ENCODE measurements at regions not wholly inside any gene's neighbourhood (a gene's known extent, or its start where the extent isn't known, plus 50 kb on each side); places are given as distances from the start of the nearest gene placed in this dataset.

DNA sequence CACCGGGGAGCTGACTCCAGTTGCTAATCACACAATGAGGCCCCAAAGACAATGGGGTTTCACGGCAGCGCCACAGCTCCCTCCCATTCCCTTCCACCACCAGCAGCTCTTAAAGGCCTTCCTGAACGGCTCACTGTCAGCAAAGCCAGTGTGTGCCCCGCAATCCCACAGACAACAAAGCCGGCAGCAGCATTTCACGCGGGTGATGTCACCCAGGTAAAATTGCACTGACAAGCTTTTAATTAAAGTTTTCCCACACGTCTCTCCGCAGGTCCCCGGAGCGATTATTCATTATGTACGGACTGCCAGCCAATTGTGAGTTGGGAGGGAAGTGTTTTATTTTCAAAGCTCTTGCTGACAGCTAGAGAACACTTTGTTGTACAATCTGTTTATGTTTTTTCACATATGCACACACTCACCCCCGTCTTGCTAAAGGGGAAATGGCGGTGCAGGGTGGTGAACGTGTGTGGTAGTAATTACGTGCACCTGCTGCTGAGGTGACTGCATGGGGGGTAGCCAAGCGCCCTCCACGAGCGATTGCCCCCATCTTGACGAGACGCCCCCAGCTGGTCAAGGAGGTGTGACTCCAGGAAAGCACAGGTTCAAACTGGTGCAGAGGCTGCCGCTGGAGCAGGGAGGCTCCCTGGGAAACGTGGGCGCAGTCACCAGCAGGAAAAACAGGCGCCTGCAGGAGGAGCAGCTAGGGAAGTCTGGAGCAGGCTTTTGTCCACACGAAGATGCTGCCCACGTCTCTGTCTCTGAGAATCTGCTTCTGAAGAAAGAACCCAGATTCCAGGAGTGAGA lies 65.0 kb downstream of the IRX2 start:
- no peak for DNase-seq
- no peak overlapping the region for H3K4me3 Mint-ChIP-seq
- H3K4me1 Mint-ChIP-seq, result peaks cover 12% of the 10 kb centered on the region
- TF ChIP-seq, protein P1, sequence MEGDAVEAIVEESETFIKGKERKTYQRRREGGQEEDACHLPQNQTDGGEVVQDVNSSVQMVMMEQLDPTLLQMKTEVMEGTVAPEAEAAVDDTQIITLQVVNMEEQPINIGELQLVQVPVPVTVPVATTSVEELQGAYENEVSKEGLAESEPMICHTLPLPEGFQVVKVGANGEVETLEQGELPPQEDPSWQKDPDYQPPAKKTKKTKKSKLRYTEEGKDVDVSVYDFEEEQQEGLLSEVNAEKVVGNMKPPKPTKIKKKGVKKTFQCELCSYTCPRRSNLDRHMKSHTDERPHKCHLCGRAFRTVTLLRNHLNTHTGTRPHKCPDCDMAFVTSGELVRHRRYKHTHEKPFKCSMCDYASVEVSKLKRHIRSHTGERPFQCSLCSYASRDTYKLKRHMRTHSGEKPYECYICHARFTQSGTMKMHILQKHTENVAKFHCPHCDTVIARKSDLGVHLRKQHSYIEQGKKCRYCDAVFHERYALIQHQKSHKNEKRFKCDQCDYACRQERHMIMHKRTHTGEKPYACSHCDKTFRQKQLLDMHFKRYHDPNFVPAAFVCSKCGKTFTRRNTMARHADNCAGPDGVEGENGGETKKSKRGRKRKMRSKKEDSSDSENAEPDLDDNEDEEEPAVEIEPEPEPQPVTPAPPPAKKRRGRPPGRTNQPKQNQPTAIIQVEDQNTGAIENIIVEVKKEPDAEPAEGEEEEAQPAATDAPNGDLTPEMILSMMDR (IDR thresholded peaks at IDR 0.05), result no peak
- H3K9me3 Mint-ChIP-seq, result peaks cover 16% of the 10 kb centered on the region
- H3K36me3 Mint-ChIP-seq (ENCODE audit: low read depth), result no peaks in the 10 kb centered on the region
- peaks cover 50% of the 10 kb centered on the region for H3K27me3 Mint-ChIP-seq (ENCODE audit: low read depth, poor library complexity)
- H3K27ac Mint-ChIP-seq, result no peak overlapping the region

DNA sequence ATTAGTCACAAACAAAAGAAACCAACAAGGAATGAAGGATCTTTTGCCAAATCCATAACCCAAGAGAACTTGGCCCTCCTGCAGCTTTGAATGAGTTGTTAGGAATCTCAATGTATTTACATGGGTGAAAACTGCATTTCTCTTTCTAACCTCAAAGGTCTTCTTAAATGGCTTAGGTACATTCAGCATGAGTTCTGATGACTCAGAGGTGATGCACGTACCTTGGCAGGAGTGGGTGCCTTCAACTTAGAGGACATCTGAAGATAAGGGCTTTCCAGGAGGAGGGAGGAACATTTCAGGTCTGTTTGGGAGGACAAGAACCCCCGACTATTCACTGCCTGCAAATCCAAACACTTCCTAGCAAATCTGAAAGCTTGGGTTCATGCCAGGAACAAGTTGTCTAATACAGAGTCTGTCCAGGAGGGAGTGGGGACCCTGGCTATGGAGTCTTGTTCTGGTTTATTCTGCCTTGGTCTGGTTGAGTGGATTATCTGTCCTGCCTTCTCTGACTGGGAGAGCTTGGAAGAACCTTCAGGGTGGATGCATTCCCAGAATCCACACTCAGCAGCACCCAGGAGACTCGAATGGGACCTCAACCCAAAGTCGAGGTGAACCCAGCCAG lies 65.7 kb downstream of the IRX2 start:
- TF ChIP-seq, protein P1 (IDR thresholded peaks at IDR 0.05), result no peak

DNA sequence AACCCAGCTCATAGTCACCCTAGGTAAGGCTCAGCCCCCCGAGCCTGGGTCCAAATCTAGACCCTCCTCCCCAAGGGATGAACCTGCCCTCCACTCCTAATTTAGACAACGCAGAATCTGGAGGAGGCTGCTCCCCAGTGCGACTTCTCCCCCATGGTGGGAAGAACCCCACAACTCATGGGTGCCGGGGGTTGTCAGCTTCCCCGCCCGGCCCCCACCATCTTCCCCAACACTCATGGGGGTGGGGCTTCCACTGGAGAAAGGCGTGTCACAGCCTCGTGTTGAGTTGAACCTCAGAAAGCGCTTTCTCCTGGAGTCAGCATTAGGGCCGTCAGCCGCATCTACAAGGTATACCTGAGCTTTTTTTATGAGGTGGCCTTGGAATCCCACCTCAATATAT lies 66.9 kb downstream of the IRX2 start:
- no peak for DNase-seq
- Mint-ChIP-seq H3K27ac (no peak overlapping the region), H3K36me3 (ENCODE audit: low read depth) (no peaks in the 10 kb centered on the region), H3K4me3 (no peak overlapping the region), H3K27me3 (ENCODE audit: low read depth, poor library complexity) (peaks cover 50% of the 10 kb centered on the region), H3K4me1 (peaks cover 12% of the 10 kb centered on the region), H3K9me3 (peaks cover 2% of the 10 kb centered on the region)
- TF ChIP-seq, protein P1 (IDR thresholded peaks at IDR 0.05), result no peak

More for the DNA sequence above, 65.7 kb downstream of the IRX2 start:
- Mint-ChIP-seq H3K4me3 (no peak overlapping the region), H3K27ac (no peak overlapping the region), H3K36me3 (ENCODE audit: low read depth) (no peaks in the 10 kb centered on the region), H3K9me3 (peaks cover 10% of the 10 kb centered on the region), H3K27me3 (ENCODE audit: low read depth, poor library complexity) (peaks cover 50% of the 10 kb centered on the region), H3K4me1 (peaks cover 12% of the 10 kb centered on the region)
- DNase-seq, result no peak

DNA sequence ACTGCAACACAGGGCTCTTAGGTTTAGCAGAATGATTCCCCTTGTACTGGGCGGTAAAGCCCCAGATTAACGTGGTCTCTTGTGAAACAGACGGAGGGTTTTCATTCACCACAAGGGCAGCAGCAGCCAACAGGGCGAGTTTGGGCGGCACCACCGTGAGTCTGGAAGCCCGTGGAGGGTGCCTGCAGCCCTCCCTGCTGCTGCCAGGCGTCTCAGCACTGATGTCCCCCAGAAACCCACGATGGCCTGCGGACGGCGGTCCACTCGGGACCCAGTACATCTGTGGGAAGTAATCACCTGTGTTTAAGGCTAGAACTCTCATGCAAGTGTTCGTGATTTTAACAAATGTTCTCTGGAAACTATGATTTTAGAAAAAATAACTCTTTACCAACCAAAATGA lies 67.8 kb downstream of the IRX2 start:
- no peak overlapping the region for H3K4me3 Mint-ChIP-seq
- no peak overlapping the region for H3K27ac Mint-ChIP-seq
- peaks cover 43% of the 10 kb centered on the region for H3K27me3 Mint-ChIP-seq (ENCODE audit: low read depth, poor library complexity)
- H3K36me3 Mint-ChIP-seq (ENCODE audit: low read depth), result no peaks in the 10 kb centered on the region
- DNase-seq, result no peak
- H3K9me3 Mint-ChIP-seq, result no peaks in the 10 kb centered on the region
- H3K4me1 Mint-ChIP-seq, result peaks cover 12% of the 10 kb centered on the region
- TF ChIP-seq, protein P1 (IDR thresholded peaks at IDR 0.05), result no peak

DNA sequence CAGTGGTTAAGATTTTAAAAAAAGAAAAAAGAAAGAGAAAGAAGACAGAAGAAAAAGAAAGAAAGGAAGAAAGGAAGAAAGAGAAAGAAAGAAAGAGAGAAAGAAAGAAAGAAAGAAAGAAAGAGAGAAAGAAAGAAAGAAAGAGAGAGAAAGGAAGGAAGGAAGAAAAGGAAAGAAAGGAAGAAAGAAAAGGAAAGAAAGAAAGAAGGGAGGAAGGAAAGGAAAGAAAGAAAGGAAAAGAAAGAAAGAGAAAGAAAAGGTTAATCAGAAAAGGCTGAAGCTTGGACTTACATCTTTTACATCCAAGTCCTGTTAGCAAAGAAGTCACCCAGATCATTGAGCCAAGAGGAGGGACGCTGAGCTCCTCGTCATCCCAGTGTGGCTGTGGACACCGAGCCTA lies 70.0 kb downstream of the IRX2 start:
- no peak overlapping the region for H3K4me3 Mint-ChIP-seq
- H3K27ac Mint-ChIP-seq, result no peak overlapping the region
- TF ChIP-seq, protein P1 (IDR thresholded peaks at IDR 0.05), result no peak
- H3K36me3 Mint-ChIP-seq (ENCODE audit: low read depth), result no peaks in the 10 kb centered on the region
- peaks cover 31% of the 10 kb centered on the region for H3K27me3 Mint-ChIP-seq (ENCODE audit: low read depth, poor library complexity)
- peaks cover 2% of the 10 kb centered on the region for H3K9me3 Mint-ChIP-seq
- DNase-seq, result no peak
- peaks cover 4% of the 10 kb centered on the region for H3K4me1 Mint-ChIP-seq
